RPMI8226 (cell line): ENCODE measurements at regions not wholly inside any gene's neighbourhood (a gene's known extent, or its start where the extent isn't known, plus 50 kb on each side); places are given as distances from the start of the nearest gene placed in this dataset.
"Not testable (repeated sequence)": the region's sequence is repeated elsewhere in the genome, so short reads cannot be mapped to it uniquely, and the experiment has no call there.

ENCODE experiments used
- DNase-seq: peaks from one replicate; pipeline ENCODE4 v3.0.0-alpha.2; 2015

- DNase-seq: no peak
Observed at GRCh38 chr1:30660241-30660640, 63.1 kb downstream of the MATN1 start.

- DNase-seq: no peak
Observed at GRCh38 chr1:30659702-30660101, 63.7 kb downstream of the MATN1 start.

GRCh38 chr1:30658375-30658774, 65.0 kb downstream of the MATN1 start:
- not testable (repeated sequence) for DNase-seq

GRCh38 chr1:30658014-30658336, 65.4 kb downstream of the MATN1 start:
- DNase-seq: no peak

GRCh38 chr1:30657131-30658013, 66.0 kb downstream of the MATN1 start:
- DNase-seq: no peak

GRCh38 chr1:30656171-30656940, 67.0 kb downstream of the MATN1 start:
- no peak for DNase-seq

- DNase-seq: no peak
Observed at GRCh38 chr1:30655672-30656071, 67.7 kb downstream of the MATN1 start.

- no peak for DNase-seq
Observed at GRCh38 chr1:30654188-30654587, 69.2 kb downstream of the MATN1 start.

GRCh38 chr1:30652152-30652841, 71.1 kb downstream of the MATN1 start:
- peak; percentile 33 for DNase-seq

GRCh38 chr1:30651395-30651794, 72.0 kb downstream of the MATN1 start:
- DNase-seq: not testable (repeated sequence)

GRCh38 chr1:30650968-30651320, 72.4 kb downstream of the MATN1 start:
- DNase-seq: no peak

GRCh38 chr1:30650038-30650967, 73.1 kb downstream of the MATN1 start:
- DNase-seq: no peak

- no peak for DNase-seq
Observed at GRCh38 chr1:30649321-30649991, 73.9 kb downstream of the MATN1 start.

- no peak for DNase-seq
Observed at GRCh38 chr1:30648408-30649000, 74.9 kb downstream of the MATN1 start.

GRCh38 chr1:30645807-30646206, 77.6 kb downstream of the MATN1 start:
- DNase-seq: no peak

- peak; percentile 18 for DNase-seq
Observed at GRCh38 chr1:30642391-30643120, 80.8 kb downstream of the MATN1 start.

GRCh38 chr1:30641572-30642353, 81.6 kb downstream of the MATN1 start:
- DNase-seq: no peak

GRCh38 chr1:30639881-30640452, 83.4 kb downstream of the MATN1 start:
- DNase-seq: no peak

GRCh38 chr1:30638811-30639210, 84.6 kb downstream of the MATN1 start:
- no peak for DNase-seq

- no peak for DNase-seq
Observed at GRCh38 chr1:30638086-30638485, 85.3 kb downstream of the MATN1 start.
